Forelimb muscle (tissue), 1 donor: ENCODE measurements at regions not wholly inside any gene's neighbourhood (a gene's known extent, or its start where the extent isn't known, plus 50 kb on each side); places are given as distances from the start of the nearest gene placed in this dataset.

ENCODE experiments used
- DNase-seq: peaks from one replicate; pipeline ENCODE4 v3.0.0-alpha.2; 2013; ENCODE audit warnings: low read depth

- DNase-seq: no peak
Observed at GRCh38 chr2:238786379-238786778, 61.5 kb upstream of the TWIST2 start.

- DNase-seq: no peak
Observed at GRCh38 chr2:238786792-238787490, 60.9 kb upstream of the TWIST2 start.

GRCh38 chr2:238787501-238787900, 60.4 kb upstream of the TWIST2 start:
- DNase-seq: no peak

- no peak for DNase-seq
Observed at GRCh38 chr2:238789317-238789806, 58.5 kb upstream of the TWIST2 start.

GRCh38 chr2:238790126-238790832, 57.6 kb upstream of the TWIST2 start:
- DNase-seq: no peak

GRCh38 chr2:238790833-238791230, 57.1 kb upstream of the TWIST2 start:
- no peak for DNase-seq

GRCh38 chr2:238791354-238791753, 56.5 kb upstream of the TWIST2 start:
- DNase-seq: no peak

- DNase-seq: no peak
Observed at GRCh38 chr2:238793306-238793705, 54.6 kb upstream of the TWIST2 start.

GRCh38 chr2:238793801-238794449, 54.0 kb upstream of the TWIST2 start:
- DNase-seq: no peak

- DNase-seq: no peak
Observed at GRCh38 chr2:238796223-238796885, 51.5 kb upstream of the TWIST2 start.

- DNase-seq: no peak
Observed at GRCh38 chr2:238797537-238797936, 50.3 kb upstream of the TWIST2 start.
